ENCODE measurements at regions not wholly inside any gene's neighbourhood (a gene's known extent, or its start where the extent isn't known, plus 50 kb on each side); places are given as distances from the start of the nearest gene placed in this dataset.

- TF ChIP-seq CTCF (IDR thresholded peaks at IDR 0.05) (no peak), POLR2A (IDR thresholded peaks at IDR 0.05) (no peak)
Measured at GRCh38 chr3:182028081-182028480, 316.4 kb downstream of the SOX2 start.

Measured in body of pancreas (tissue), 4 donors.